Transverse colon (tissue), 4 donors: ENCODE measurements at regions not wholly inside any gene's neighbourhood (a gene's known extent, or its start where the extent isn't known, plus 50 kb on each side); places are given as distances from the start of the nearest gene placed in this dataset.

Experiments used
- CTCF ChIP-seq, 5 experiments: fragments of 200-600 bp in 3 of 5; fragments of 450-650 bp in 2 of 5; sonication (generic) in 3 of 5; IDR thresholded peaks; 1 replicate in 2 of 5; 2 replicates in 3 of 5; pipeline ENCODE4 v1.5.1; 2016 to 2017; ENCODE audit warnings: antibody characterized with exemption in 5 of 5, inconsistent platforms in 3 of 5, mild to moderate bottlenecking in 2 of 5, moderate library complexity in 1 of 5
- EP300 ChIP-seq: sonication (generic); formaldehyde crosslinking; IDR thresholded peaks from one replicate; pipeline ENCODE4 v1.6.1; 2017; ENCODE audit warnings: antibody characterized with exemption, low read depth
- POLR2A ChIP-seq: fragments of 450-650 bp; IDR thresholded peaks from one replicate; pipeline ENCODE4 v1.6.1; 2016; ENCODE audit warnings: antibody characterized with exemption, mild to moderate bottlenecking, moderate library complexity
- POLR2AphosphoS5 ChIP-seq, 3 donors: sonication (generic); formaldehyde crosslinking; IDR thresholded peaks; one replicate each; pipeline ENCODE4 v1.6.1; 2016; ENCODE audit warnings: antibody characterized with exemption in 3 of 3

GRCh38 chr4:24249972-24250371, 334.4 kb downstream of the DHX15 start:
- TF ChIP-seq CTCF (IDR thresholded peaks at IDR 0.05) (no peak), EP300 (no peak), POLR2AphosphoS5 (IDR thresholded peaks at IDR 0.05) (no peak), POLR2A (no peak)
